HG03378 (cell line): ENCODE measurements at regions not wholly inside any gene's neighbourhood (a gene's known extent, or its start where the extent isn't known, plus 50 kb on each side); places are given as distances from the start of the nearest gene placed in this dataset.
"Not testable (repeated sequence)": the region's sequence is repeated elsewhere in the genome, so short reads cannot be mapped to it uniquely, and the experiment has no call there.

Source experiments
- ATAC-seq: cut with Tn5 transposase; IDR thresholded peaks from one replicate; pipeline ENCODE4 v1.9.1; 2021; ENCODE audit warnings: mild to moderate bottlenecking, moderate library complexity; ENCODE audit not compliant: unreplicated experiment

DNA sequence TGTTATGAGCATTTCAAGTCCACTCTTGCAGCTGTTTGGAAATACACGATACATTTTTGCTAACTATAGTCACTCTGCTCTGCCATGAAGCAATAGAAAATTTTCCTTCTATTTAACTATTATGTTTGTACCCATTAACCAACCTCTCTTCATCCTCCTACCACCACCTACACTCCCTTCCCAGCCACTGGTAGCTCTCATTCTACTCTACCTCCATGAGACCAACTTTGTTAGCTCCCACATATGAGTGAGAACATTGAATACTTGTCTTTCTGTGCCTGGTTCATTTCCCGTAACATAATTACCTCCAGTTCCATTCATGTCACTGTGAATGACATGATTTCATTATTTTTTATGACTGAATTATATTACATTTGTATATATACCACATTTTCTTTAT is 505.9 kb upstream of the CCNG1 start:
- ATAC-seq: no peak

DNA sequence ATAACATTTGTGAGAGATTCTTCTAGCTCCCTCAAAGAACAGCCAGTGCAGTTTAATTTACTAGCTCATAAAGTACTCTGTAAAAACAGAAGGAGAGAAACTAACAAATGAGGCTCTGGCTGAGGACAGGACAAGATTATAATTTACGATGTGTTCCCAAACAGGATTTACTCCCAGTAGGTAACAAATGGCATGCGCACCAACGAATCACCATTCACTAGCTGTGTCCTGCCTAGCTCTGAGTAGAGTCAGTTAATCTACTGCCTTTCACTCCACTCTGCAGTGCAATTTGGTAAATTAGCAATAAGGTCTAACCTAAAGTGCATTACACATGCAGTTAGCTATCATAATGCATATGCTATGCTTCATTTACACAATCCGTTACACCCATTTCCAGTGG is 497.4 kb upstream of the CCNG1 start:
- ATAC-seq: no peak

GRCh38 chr5:162948677-162949076 is 488.7 kb upstream of the CCNG1 start:
- no peak for ATAC-seq

DNA sequence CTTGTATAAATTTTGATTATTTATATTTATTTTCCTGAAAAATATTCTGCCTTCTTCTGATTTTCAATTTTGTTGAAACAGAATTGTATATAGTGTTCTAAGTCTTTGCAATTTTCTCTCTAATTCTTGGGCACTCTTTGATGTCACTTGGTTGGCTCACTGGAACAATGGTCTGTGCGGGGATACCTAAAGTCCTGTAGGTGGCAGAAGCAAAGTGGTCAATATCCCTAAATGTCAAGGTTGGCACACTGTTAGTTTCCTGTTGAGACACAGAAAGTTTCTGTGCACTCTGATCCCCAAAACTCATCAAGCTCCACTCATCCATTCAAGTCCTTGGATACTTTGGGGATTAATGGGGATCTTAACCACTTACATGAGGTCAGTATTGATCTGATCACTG is 480.8 kb upstream of the CCNG1 start:
- ATAC-seq: no peak

DNA sequence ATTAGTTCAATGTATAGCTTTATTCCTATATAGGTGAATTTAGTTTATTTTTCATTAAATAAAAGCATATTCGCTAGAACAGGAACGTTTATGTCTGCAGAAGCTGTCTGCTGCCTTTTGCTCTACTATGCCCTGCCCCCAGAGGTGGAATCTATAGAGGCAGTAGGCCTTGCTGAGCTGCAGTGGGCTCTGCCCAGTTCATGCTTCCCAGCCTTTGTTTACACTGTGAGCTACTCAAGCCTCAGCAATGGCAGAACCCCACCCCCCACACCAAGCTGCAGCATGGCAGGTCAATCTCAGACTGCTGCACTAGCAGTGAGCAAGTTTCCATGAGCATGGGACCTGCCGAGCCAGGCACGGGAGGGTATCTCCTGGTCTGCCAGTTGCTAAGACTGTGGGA is 473.3 kb upstream of the CCNG1 start:
- ATAC-seq: not testable (repeated sequence)

GRCh38 chr5:162990063-162990462 is 447.3 kb upstream of the CCNG1 start:
- ATAC-seq: no peak

GRCh38 chr5:162990856-162991497 is 446.4 kb upstream of the CCNG1 start:
- ATAC-seq: peak; percentile 88

DNA sequence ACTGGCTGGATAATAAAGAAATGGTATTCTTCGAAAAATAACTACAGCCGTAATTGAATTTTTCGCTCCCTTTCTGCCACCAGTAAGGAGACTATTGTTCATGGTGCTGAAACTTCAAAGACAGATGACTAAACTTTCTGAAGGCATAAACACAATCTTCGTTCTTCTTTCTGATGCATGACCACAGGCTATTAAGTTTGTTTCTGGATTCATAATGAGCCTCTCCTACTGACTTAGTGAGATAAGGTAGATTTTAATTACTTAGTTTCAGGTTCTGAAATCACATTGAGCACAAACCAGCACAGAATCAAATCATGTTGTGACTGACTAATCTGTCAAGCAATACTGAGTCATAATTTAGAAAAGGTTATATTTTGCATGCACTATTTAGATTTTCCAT is 441.8 kb upstream of the CCNG1 start:
- no peak for ATAC-seq

- ATAC-seq: no peak
These were observed 441.3 kb upstream of the CCNG1 start for GRCh38 chr5:162996053-162996452.

DNA sequence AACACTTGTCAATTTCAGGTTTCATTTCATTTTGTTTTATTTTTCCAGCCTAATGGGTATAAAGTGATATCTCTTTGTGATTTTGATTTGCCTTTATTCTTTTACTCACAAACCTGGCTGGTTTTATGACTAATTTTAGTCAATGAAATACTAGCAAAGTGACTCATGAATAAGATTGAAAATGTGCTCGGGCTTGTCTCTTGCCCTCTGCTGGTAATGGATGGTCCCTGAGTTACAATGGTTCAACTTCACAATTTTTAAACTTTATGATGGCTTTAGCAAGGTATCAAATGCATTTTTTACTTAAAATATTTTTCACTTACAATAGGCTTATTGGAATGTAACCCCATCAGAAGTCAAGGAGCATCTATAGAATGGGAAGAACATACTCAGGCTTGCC is 431.4 kb upstream of the CCNG1 start:
- no peak for ATAC-seq

DNA sequence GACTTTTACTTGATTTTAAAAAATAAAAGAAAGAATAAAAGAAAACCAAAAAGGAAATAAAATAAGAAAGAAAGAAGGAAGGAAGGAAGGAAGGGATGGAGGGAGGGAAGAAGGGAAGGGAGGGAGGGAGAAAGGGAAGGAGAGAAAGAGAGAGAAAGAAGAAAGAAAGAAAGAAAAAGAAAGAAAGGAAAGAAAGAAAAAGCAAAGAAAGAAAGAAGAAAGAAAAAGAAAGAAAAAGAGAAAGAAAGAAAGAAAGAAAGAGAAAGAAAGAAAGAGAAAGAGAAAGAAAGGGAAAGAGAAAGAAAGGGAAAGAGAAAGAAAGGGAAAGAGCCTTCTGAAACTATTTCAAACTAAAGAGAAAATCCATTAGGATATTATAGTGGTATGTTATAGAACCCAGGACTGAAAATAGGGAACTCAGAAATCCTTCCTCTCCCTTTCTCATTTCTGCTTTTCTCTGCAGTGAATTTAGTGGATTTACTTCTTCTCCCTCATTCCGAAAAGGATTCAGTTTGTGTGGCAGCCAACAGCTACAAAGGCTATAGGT is 414.7 kb upstream of the CCNG1 start:
- no peak for ATAC-seq

- no peak for ATAC-seq
These were observed 413.5 kb upstream of the CCNG1 start for GRCh38 chr5:163023846-163024245.

DNA sequence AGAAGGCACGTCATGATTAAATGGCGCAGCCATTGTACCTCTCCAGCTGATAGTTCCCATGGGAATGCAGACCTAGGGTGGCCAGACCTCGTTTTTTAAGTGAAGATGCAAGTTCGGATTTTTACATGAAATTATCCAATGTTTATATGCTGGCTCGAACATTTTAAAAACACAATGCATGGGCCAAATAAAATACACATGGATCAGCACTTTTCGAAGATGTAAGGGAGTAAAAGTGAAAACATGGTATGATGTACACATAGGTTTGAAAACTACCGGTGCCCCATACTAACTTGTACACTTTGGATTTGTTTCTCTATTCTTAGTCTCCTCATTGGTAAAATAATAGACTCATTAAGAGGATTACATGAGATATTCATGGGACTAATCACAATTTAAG is 412.5 kb upstream of the CCNG1 start:
- no peak for ATAC-seq

GRCh38 chr5:163033656-163034055 is 403.7 kb upstream of the CCNG1 start:
- ATAC-seq: no peak

GRCh38 chr5:163041254-163041653 is 396.1 kb upstream of the CCNG1 start:
- no peak for ATAC-seq

DNA sequence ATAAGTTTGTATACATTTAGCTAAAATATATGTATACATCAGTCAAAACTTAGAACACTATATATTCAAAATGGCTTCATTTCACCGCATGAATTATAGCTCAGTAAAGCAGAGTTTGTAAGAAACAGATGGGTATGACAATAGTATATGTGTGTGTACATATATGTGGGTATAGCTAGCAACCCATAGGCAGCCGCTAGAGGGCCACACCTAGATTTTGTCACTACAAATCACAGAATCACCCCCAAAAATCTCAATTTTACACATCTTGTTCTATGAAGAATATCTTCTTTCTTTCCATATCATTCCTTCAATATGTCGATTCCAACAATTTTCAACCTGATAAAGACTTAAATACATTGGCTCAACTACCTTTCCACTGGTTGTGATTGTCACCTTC is 357.8 kb upstream of the CCNG1 start:
- peak; percentile 70 for ATAC-seq

- no peak for ATAC-seq
These were observed 348.2 kb upstream of the CCNG1 start for GRCh38 chr5:163089230-163089629.

DNA sequence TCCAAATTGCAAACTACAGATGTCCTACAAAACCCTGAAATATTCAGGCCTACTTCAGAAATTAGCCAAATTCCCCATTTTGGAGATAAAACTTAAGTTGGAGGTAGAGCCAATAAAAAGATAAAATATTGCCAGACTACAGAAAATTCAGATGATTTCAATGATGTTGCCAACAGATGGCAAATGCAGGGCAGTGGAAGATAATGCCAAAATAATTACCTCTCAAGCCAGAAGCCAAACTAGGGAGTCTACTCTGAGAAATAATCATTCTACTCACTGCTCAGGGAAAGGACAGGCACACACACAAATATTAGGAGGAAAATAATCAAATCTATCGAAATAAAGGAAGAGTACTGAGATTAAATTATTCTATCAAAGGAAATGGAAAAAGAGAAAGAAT is 347.5 kb upstream of the CCNG1 start:
- ATAC-seq: no peak

DNA sequence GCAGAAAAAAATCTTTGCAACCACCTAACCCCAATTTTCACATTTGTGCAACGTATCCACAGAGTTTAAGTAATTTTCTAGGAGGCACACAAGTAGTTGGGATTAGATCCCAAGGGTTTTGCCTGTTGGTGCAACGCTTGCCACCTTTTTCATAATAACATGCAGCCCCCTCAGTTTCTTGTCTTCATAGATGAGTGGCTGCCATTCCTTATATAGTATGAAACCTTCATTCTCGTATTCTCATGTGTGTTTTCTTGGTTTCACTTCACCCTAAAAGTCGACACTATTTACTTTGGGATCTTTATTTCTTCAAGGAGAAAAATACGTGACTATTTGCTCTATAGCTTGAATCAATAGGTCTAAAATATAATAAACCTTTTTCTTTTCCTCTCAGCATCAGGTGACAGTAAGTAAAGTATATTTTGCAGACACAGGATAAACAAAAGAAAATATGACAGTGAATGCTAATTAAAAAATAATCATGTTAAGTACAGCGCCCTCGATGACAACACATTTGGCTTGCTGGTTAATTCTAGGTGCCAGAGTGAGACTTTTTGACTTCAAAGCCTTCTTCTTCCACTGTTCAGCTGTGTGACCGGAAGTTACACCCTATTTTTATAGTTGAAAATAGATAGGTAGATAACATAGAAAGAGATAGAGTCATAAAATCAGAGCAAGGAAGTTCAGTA is 342.8 kb upstream of the CCNG1 start:
- peak; percentile 89 for ATAC-seq

DNA sequence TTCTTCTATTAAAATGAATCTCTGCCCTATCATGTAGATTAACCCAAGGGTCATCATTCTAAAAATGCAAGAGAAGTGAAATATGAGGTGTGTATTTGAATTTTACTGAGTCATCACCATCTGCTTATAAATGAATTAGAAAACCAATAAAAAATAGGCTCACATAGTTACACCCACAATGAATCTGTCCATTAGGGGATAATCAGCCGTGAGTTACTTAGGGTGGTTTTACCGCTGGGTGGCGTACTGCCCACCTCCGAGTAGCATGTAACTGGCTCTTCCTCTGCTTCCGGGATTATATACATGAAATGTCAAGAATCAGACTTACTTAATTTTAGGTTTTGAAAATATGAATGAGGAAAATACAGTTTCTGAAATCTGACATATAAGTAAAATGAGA is 332.9 kb upstream of the CCNG1 start:
- no peak for ATAC-seq

GRCh38 chr5:163105456-163105855 is 331.9 kb upstream of the CCNG1 start:
- no peak for ATAC-seq

- ATAC-seq: peak; percentile 77
These were observed 331.3 kb upstream of the CCNG1 start for GRCh38 chr5:163106098-163106497.

GRCh38 chr5:163108351-163108750 is 329.0 kb upstream of the CCNG1 start:
- ATAC-seq: no peak
